ENCODE measurements at regions not wholly inside any gene's neighbourhood (a gene's known extent, or its start where the extent isn't known, plus 50 kb on each side); places are given as distances from the start of the nearest gene placed in this dataset.
A peak's percentile ranks its signal among the peaks of the same experiment; 100 is the strongest.

DNA sequence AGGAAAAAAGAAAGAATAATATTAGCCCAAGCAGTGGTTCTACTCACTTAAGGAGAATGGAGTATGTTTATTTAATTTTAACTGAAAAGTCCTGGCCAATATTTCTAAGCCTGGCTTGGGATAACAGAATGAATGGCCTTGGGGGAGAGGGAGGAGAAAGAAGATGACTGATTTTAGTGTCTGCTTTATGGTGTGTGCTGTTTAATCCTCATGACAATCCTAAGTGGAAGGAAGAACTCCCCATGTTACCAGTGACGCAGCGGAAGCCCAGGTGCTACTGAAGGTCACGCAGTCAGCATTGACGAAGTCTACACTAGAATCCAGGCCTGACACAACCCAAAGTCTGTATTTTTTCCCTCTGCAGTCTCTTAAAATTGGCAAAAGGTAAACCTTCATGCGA lies 50.5 kb downstream of the PALM2AKAP2 start:
- no peak for DNase-seq

DNA sequence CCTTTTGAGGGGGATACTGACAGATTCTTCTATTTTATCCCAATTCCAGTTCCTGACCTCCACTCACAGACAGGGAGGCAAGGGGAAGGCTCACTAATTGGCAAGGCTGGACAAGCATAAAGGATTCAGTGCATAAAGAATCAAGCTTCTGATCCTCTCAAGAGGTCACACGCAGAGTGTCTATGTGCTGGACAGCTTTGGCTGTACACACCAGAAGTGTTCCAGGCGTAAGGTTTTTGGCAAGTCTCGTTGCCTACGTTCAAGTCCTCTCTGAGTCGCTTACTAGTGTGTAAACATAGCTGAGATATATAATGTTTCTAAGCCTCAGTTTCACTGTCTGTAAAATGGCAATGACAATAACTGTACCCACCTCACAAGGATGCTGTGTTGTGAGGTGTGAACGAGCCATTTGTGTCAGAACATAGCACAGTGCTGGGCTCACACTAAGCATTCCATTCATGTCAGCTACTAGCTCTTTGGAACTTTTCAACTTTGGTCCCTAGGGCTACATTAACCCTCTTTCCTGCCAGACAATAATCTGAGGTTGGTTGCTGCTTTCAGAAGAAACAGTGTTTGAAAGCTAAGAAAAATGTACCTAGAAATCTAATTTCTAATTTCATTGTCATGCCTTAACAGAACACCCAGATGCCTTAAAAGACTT lies 52.1 kb downstream of the PALM2AKAP2 start:
- DNase-seq = no peak

DNA sequence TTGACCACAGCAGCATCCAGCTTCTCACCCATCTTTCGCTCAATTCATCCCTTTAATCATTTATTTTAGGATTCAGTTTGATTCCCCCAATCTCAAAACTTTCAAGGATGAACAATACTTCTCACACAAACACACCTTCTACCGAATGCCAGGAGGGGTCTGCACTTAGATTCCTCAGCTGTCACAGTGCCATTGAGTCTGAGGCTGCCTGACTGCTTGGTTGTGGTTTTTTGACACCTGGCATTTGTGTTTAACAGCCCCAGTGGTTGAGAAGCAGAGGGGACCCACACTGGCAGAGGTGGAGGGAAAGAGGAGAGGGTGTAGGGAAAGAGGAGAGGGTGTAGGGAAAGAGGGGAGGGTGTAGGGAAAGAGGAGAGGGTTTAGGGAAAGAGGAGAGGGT lies 54.9 kb downstream of the PALM2AKAP2 start:
- no peak for DNase-seq

DNA sequence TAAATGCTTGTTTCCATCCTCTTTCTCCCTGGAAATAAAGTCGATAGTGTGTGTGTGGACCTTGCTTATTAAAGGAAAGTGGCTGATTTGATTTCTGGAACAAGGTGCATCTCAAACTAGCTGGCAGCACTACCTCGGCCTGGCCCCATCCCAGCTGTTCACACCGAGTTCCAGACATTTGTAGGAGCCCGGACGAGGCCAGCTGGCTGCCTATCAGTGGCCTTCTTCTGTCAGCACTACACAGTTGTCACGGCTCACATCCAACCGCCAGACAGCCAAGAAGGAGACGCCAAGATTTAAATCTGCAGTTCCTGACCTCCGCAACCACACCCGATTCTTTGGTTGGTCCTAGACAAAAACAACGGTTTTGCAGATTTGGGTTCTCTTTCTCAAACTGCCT lies 63.6 kb downstream of the PALM2AKAP2 start:
- DNase-seq = no peak

GRCh38 chr9:109845226-109845625 lies 65.2 kb downstream of the PALM2AKAP2 start:
- no peak for DNase-seq

- no peak for DNase-seq
Measured at GRCh38 chr9:109846776-109847175, 66.8 kb downstream of the PALM2AKAP2 start.

GRCh38 chr9:109852556-109852955 lies 72.6 kb downstream of the PALM2AKAP2 start:
- no peak for DNase-seq

- no peak for DNase-seq
Measured at GRCh38 chr9:109855540-109855939, 75.5 kb downstream of the PALM2AKAP2 start.

GRCh38 chr9:109856785-109857184 lies 76.8 kb downstream of the PALM2AKAP2 start:
- DNase-seq = no peak

- no peak for DNase-seq
Measured at GRCh38 chr9:109857336-109857735, 77.3 kb downstream of the PALM2AKAP2 start.

DNA sequence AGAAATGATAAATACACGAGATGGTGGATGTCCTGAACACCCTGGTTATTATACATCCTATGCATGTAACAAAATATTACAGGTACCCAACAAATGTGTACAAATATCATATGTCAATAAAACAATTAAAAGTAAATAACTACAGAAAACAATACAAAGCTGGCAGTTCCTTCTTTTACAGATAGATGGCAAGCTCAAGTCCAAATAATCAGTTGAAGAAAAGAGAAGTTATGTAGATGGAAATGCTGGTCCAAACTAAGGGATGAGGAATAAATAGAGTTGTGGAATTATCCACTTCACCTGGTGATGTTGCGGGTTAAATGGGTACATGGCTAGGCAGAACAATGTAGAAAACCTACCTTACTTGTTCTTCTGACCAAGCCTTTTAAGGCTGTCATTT lies 79.4 kb downstream of the PALM2AKAP2 start:
- no peak for DNase-seq

GRCh38 chr9:109860521-109860920 lies 80.5 kb downstream of the PALM2AKAP2 start:
- no peak for DNase-seq

- peak; percentile 20 for DNase-seq
Measured at GRCh38 chr9:109861499-109861898, 81.5 kb downstream of the PALM2AKAP2 start.

DNA sequence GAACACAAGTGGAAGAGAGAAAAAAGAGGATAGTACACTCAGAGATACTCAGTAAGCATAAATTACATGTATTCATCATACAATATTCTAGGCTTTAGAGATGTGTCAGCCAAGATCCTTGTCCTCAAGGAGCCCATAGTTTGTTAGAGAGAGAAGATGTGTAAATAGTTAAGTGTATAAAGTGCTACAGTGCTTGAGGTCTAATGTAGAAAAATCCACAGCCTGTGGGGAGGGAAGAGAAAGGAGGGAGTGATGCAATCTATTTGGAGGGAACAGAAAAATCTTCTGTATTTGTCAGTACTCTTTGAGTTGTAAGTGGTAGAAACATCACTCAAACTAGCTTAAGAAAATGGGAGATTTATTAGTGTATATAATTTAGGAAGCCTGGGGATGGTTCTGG lies 81.9 kb downstream of the PALM2AKAP2 start:
- DNase-seq = no peak

- DNase-seq = no peak
Measured at GRCh38 chr9:109862452-109862851, 82.5 kb downstream of the PALM2AKAP2 start.

GRCh38 chr9:109863961-109864360 lies 84.0 kb downstream of the PALM2AKAP2 start:
- no peak for DNase-seq

- DNase-seq = no peak
Measured at GRCh38 chr9:109865521-109865920, 85.5 kb downstream of the PALM2AKAP2 start.

DNA sequence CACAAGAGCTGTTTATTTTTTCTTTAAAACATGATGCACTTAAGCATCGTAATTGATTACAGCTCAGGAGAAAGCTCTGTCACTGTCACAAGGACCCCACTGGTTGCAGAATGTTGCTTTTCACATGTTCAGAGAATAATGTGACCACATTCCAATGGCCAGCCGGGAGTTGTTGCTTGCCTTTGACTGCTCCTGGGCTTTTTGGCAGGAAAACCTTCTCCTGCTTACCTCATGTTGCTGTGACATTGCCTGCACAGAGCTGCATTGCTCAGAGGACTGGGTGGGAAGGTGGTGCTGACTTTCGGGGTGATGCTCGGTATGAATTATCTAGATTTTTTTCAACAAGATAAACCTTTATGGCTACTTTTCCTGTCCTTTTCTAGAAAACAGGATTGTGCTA lies 88.2 kb downstream of the PALM2AKAP2 start:
- DNase-seq = no peak

GRCh38 chr9:109868722-109869121 lies 88.7 kb downstream of the PALM2AKAP2 start:
- no peak for DNase-seq

DNA sequence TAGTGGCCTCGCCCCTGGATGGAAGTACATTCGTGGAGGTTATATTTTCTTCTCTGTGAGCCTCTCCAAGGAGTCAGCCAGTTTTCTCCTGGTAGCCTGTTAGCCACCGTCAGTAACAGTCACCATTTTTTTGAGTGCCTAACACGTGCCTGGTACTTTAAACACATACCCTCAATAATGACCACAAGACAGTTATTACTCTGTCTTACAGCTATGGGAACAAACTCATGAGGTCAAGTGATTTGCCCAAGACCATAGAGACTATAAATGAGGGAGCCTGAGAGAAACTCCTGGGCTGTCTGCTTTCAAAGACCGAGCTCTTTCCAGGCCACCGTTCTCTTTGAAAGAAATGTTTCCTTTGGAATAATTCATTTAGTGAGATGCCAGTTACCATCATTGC lies 90.4 kb downstream of the PALM2AKAP2 start:
- no peak for DNase-seq

GRCh38 chr9:109872901-109873300 lies 92.9 kb downstream of the PALM2AKAP2 start:
- no peak for DNase-seq

GRCh38 chr9:109875495-109876129 lies 95.6 kb downstream of the PALM2AKAP2 start:
- no peak for DNase-seq

- no peak for DNase-seq
Measured at GRCh38 chr9:109880276-109881169, 100.5 kb downstream of the PALM2AKAP2 start.
